GM23248 (cell line): ENCODE measurements at regions not wholly inside any gene's neighbourhood (a gene's known extent, or its start where the extent isn't known, plus 50 kb on each side); places are given as distances from the start of the nearest gene placed in this dataset.

Experiments
- DNase-seq: peaks from one replicate; pipeline ENCODE4 v3.0.0-alpha.2; 2015
- H2AFZ ChIP-seq: fragments of 200-600 bp; sonication (generic); 2 replicates; pipeline ENCODE4 v1.6.1; 2016; ENCODE audit warnings: antibody characterized with exemption
- H3F3A ChIP-seq: fragments of 200-600 bp; sonication (generic); 2 replicates; pipeline ENCODE4 v1.6.1; 2016; ENCODE audit warnings: mild to moderate bottlenecking, antibody characterized with exemption, mixed run types; ENCODE audit not compliant: insufficient read depth
- H3K27ac ChIP-seq: fragments of 200-600 bp; sonication (generic); 2 replicates; pipeline ENCODE4 v1.5.1; 2016; ENCODE audit warnings: mild to moderate bottlenecking
- H3K27me3 ChIP-seq: fragments of 200-600 bp; sonication (generic); replicated peaks from 2 replicates; pipeline ENCODE4 v1.6.1; 2016; ENCODE audit warnings: mild to moderate bottlenecking; ENCODE audit not compliant: insufficient read depth
- H3K36me3 ChIP-seq: fragments of 200-600 bp; sonication (generic); 2 replicates; pipeline ENCODE4 v1.6.1; 2016; ENCODE audit warnings: low read depth, mild to moderate bottlenecking
- H3K4me1 ChIP-seq: fragments of 200-600 bp; sonication (generic); 2 replicates; pipeline ENCODE4 v1.6.1; 2016; ENCODE audit warnings: mild to moderate bottlenecking; ENCODE audit not compliant: insufficient read depth
- H3K4me2 ChIP-seq: fragments of 200-600 bp; sonication (generic); one replicate; pipeline ENCODE4 v1.6.1; 2016; ENCODE audit warnings: mild to moderate bottlenecking; ENCODE audit not compliant: unreplicated experiment
- H3K4me3 ChIP-seq: fragments of 200-600 bp; sonication (generic); 2 replicates; pipeline ENCODE4 v1.5.1; 2016; ENCODE audit warnings: mild to moderate bottlenecking
- H3K79me2 ChIP-seq: fragments of 200-600 bp; sonication (generic); 2 replicates; pipeline ENCODE4 v1.6.1; 2016; ENCODE audit warnings: mild to moderate bottlenecking; ENCODE audit not compliant: insufficient read depth
- H3K9ac ChIP-seq: fragments of 200-600 bp; sonication (generic); 2 replicates; pipeline ENCODE4 v1.6.1; 2016; ENCODE audit warnings: mild to moderate bottlenecking
- H3K9me2 ChIP-seq: fragments of 200-600 bp; sonication (generic); 2 replicates; pipeline ENCODE4 v1.6.1; 2016; ENCODE audit warnings: mixed run types, mild to moderate bottlenecking, moderate library complexity; ENCODE audit not compliant: insufficient read depth
- H3K9me3 ChIP-seq: fragments of 200-600 bp; sonication (generic); one replicate; pipeline ENCODE4 v1.6.1; 2017; ENCODE audit warnings: low read depth
- H4K20me1 ChIP-seq: fragments of 200-600 bp; sonication (generic); 2 replicates; pipeline ENCODE4 v1.6.0; 2016; ENCODE audit not compliant: insufficient read depth
- EZH2 ChIP-seq: fragments of 200-600 bp; sonication (generic); IDR thresholded peaks from 2 replicates; pipeline ENCODE4 v1.6.1; 2018; ENCODE audit warnings: antibody characterized with exemption, mild to moderate bottlenecking; ENCODE audit not compliant: insufficient read depth, poor library complexity, severe bottlenecking
- EZH2phosphoT487 ChIP-seq: fragments of 200-600 bp; sonication (generic); IDR thresholded peaks from 2 replicates; pipeline ENCODE4 v1.6.1; 2018; ENCODE audit warnings: antibody characterized with exemption, moderate library complexity, mild to moderate bottlenecking, low read depth; ENCODE audit not compliant: insufficient read depth
- WGBS, 2 experiments: methylation state at CpG; one replicate each; pipeline ENCODE4 v1.1.6; 2015 to 2017; ENCODE audit warnings: low lambda C conversion rate in 2 of 2, low coverage in 1 of 2; ENCODE audit errors: missing lambda C conversion rate in 2 of 2; 5-methylcytosine and 5-hydroxymethylcytosine counted together
- in situ Hi-C: fragments of 300-500 bp; cut with MboI; formaldehyde crosslinking; loops from 2 replicates; pipeline ENCODE4 v1.15.0; 2020

DNA sequence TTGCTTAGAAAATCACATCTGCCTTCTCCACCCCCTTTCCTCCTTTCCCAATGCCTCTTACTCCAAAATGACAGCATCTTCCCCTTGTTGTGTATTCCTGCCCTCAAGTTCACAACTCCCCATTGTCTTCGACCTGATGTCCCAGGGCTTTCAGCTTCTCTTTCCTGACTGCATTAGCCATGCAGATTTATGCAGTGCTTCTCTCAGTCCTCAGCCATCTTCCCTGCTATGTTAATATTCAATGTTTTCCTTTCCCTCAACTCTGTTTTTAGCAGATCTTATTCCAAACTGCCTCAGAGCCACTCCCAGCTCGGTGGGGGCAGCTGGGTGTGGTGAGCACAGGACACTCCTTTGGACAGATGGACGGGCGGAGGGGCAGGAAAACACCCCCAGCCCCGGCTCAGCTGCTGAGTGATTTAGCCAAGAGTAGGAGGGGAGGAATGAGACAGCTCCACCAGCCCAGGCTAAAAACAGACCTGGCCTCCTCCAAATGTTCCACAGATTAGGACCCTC, 71.0 kb downstream of the CD2 start:
- H2AFZ ChIP-seq: peak overlapping the region; percentile 68
- 12 to 16% methylated on average over 5 of the region's 5 CpGs for WGBS, 2 experiments
- H3K4me2 ChIP-seq: no peak overlapping the region

GRCh38 chr1:116825720-116826438, 71.6 kb downstream of the CD2 start:
- no peak overlapping the region for H3K4me3 ChIP-seq
- H3K36me3 ChIP-seq: no peaks in the 10 kb centered on the region
- 67 to 73% methylated on average over 10 of the region's 10 CpGs for WGBS, 2 experiments
- no peaks in the 10 kb centered on the region; the same call in 1 of the 2 replicates for H3K27me3 ChIP-seq
- no peak overlapping the region for H3K4me2 ChIP-seq
- H3K9ac ChIP-seq: no peak overlapping the region
- H3K79me2 ChIP-seq: no peaks in the 10 kb centered on the region
- H4K20me1 ChIP-seq: no peaks in the 10 kb centered on the region
- no peaks in the 10 kb centered on the region for H3K9me2 ChIP-seq
- no peak for DNase-seq
- TF ChIP-seq EZH2phosphoT487 (no peak), EZH2 (no peak)
- H2AFZ ChIP-seq: no peak overlapping the region; the same call in 1 of the 2 replicates
- no peaks in the 10 kb centered on the region for H3F3A ChIP-seq
- no peaks in the 10 kb centered on the region for H3K9me3 ChIP-seq
- H3K4me1 ChIP-seq: peaks cover 2% of the 10 kb centered on the region
- in situ Hi-C loops: no loop called here
- no peak overlapping the region for H3K27ac ChIP-seq

More for the DNA sequence above, 71.0 kb downstream of the CD2 start:
- TF ChIP-seq EZH2 (no peak), EZH2phosphoT487 (no peak)
- peaks cover 5% of the 10 kb centered on the region for H3K4me1 ChIP-seq
- no peaks in the 10 kb centered on the region for H3K9me2 ChIP-seq
- no peak overlapping the region for H3K9ac ChIP-seq
- no peaks in the 10 kb centered on the region for H3K79me2 ChIP-seq
- H4K20me1 ChIP-seq: no peaks in the 10 kb centered on the region
- no peaks in the 10 kb centered on the region for H3K36me3 ChIP-seq
- peak; percentile 17 for DNase-seq
- H3K27ac ChIP-seq: no peak overlapping the region
- in situ Hi-C loops: no loop called here
- no peaks in the 10 kb centered on the region; the same call in 1 of the 2 replicates for H3K27me3 ChIP-seq
- H3F3A ChIP-seq: no peaks in the 10 kb centered on the region
- H3K4me3 ChIP-seq: no peak overlapping the region
- H3K9me3 ChIP-seq: no peaks in the 10 kb centered on the region

- Histone ChIP-seq H3K36me3 (no peaks in the 10 kb centered on the region), H3K79me2 (no peaks in the 10 kb centered on the region), H3K4me3 (no peak overlapping the region), H3K4me1 (no peaks in the 10 kb centered on the region), H3K9ac (no peak overlapping the region), H3F3A (no peaks in the 10 kb centered on the region), H3K27ac (no peak overlapping the region), H3K27me3 (peaks cover 6% of the 10 kb centered on the region; the same call in 1 of the 2 replicates), H3K9me2 (no peaks in the 10 kb centered on the region), H2AFZ (no peak overlapping the region), H3K9me3 (no peaks in the 10 kb centered on the region), H3K4me2 (no peak overlapping the region), H4K20me1 (no peaks in the 10 kb centered on the region)
- DNase-seq: no peak
- in situ Hi-C loops: no loop called here
- no peak for TF ChIP-seq EZH2phosphoT487
- no peak for TF ChIP-seq EZH2
- WGBS, 2 experiments: 50 to 51% methylated on average over 9 of the region's 9 CpGs
Measured at GRCh38 chr1:116826818-116827606, 72.8 kb downstream of the CD2 start.

DNA sequence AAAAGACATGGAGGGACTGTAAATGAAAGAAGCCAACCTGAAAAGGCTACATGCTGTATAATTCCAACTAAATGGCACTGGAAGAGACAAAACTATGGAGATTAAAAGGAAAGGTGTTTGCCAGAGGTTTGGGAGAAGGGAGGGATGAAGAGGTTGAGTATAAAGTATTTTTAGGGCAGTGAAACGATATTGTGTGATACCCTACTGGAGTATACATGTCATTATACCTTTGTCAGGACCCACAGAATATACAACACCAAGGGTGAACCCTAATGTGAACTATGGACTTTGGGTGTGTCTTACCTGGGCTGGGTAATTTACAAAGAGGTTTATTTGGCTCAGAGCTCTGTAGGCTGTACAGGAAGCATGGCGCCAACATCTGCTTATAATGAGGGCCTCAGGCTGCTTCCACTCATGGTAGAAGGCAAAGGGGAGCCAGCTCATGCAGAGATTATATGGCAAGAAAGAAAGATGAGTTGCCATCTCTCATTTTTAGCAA, 73.4 kb downstream of the CD2 start:
- H4K20me1 ChIP-seq: no peaks in the 10 kb centered on the region
- no peak overlapping the region for H3K4me2 ChIP-seq
- H3K4me1 ChIP-seq: no peaks in the 10 kb centered on the region
- WGBS, 2 experiments: 85 to 97% methylated on average over 2 of the region's 2 CpGs
- in situ Hi-C loops: no loop called here
- H3K9ac ChIP-seq: no peak overlapping the region
- peaks cover 12% of the 10 kb centered on the region; the same call in 1 of the 2 replicates for H3K27me3 ChIP-seq
- H2AFZ ChIP-seq: no peak overlapping the region
- no peak for DNase-seq
- no peak overlapping the region for H3K4me3 ChIP-seq
- H3K36me3 ChIP-seq: no peaks in the 10 kb centered on the region
- no peaks in the 10 kb centered on the region for H3F3A ChIP-seq
- no peak overlapping the region for H3K27ac ChIP-seq
- TF ChIP-seq EZH2 (no peak), EZH2phosphoT487 (no peak)
- H3K9me3 ChIP-seq: no peaks in the 10 kb centered on the region
- H3K79me2 ChIP-seq: no peaks in the 10 kb centered on the region
- H3K9me2 ChIP-seq: no peaks in the 10 kb centered on the region
